IMR-90 (cell line): ENCODE measurements at regions not wholly inside any gene's neighbourhood (a gene's known extent, or its start where the extent isn't known, plus 50 kb on each side); places are given as distances from the start of the nearest gene placed in this dataset.

Source experiments
- ATAC-seq: fragments of 200-7000 bp; cut with Tn5 transposase; 2 replicates; pipeline ENCODE4 v1.9.1; 2020; ENCODE audit warnings: low read depth, mild to moderate bottlenecking, moderate library complexity
- BruUV-seq: library from RNA; stranded (reverse); fragments of 400-500 nt; replicated peaks from 2 replicates; lab custom pipeline; 2021; lab: Mats Ljungman, UMichigan
- CTCF ChIA-PET: fragments of 300-600 bp; formaldehyde crosslinking; extraction: SDS; loops from one replicate; lab custom pipeline; 2021; ENCODE audit warnings: antibody characterized with exemption; lab: Yijun Ruan, JAX
- POLR2A ChIA-PET: fragments of 300-600 bp; sonication (Branson Sonifier 250); formaldehyde crosslinking; loops from one replicate; lab custom pipeline; 2022; ENCODE audit warnings: antibody characterized with exemption; ENCODE audit not compliant: unreplicated experiment; lab: Charles Lee
- DNase-seq: peaks from one replicate; pipeline ENCODE4 v3.0.0; 2013
- H2AFZ ChIP-seq: replicated peaks from 2 replicates; pipeline ENCODE3; 2013; ENCODE audit warnings: low read length, mild to moderate bottlenecking; ENCODE audit not compliant: poor library complexity
- H2AK5ac ChIP-seq: 2 replicates; pipeline ENCODE4 v1.6.1; 2013; ENCODE audit warnings: low read depth, low read length, inconsistent platforms
- H2AK9ac ChIP-seq: replicated peaks from 2 replicates; pipeline ENCODE3; 2013; ENCODE audit warnings: mild to moderate bottlenecking, low read depth, low read length, moderate library complexity; ENCODE audit not compliant: poor library complexity
- H2BK120ac ChIP-seq: 2 replicates; pipeline ENCODE4 v1.6.1; 2013; ENCODE audit warnings: low read depth, low read length, inconsistent platforms
- H2BK15ac ChIP-seq: 3 replicates; pipeline ENCODE4 v1.6.1; 2013; ENCODE audit warnings: low read depth, low read length, inconsistent platforms
- H2BK20ac ChIP-seq: 2 replicates; pipeline ENCODE4 v1.6.1; 2013; ENCODE audit warnings: low read depth, mild to moderate bottlenecking, inconsistent platforms, low read length, moderate library complexity
- H2BK5ac ChIP-seq: 2 replicates; pipeline ENCODE4 v1.6.1; 2013; ENCODE audit warnings: mild to moderate bottlenecking, low read depth, low read length, inconsistent platforms; ENCODE audit not compliant: poor library complexity, severe bottlenecking
- H3K14ac ChIP-seq: replicated peaks from 2 replicates; pipeline ENCODE4 v1.6.1; 2013; ENCODE audit warnings: low read depth, low read length, inconsistent platforms
- H3K18ac ChIP-seq: 2 replicates; pipeline ENCODE4 v1.6.1; 2013; ENCODE audit warnings: low read depth, low read length, control low read depth
- H3K23ac ChIP-seq: 2 replicates; pipeline ENCODE4 v1.6.1; 2013; ENCODE audit warnings: low read depth, low read length, inconsistent platforms
- H3K27ac ChIP-seq: 2 replicates; pipeline ENCODE4 v1.5.1; 2013; ENCODE audit warnings: mild to moderate bottlenecking, control low read depth, low read length; ENCODE audit not compliant: insufficient read depth
- H3K27me3 ChIP-seq: 2 replicates; pipeline ENCODE4 v1.6.1; 2013; ENCODE audit warnings: low read length; ENCODE audit not compliant: control insufficient read depth, insufficient read depth
- H3K36me3 ChIP-seq: 2 replicates; pipeline ENCODE4 v1.6.1; 2013; ENCODE audit warnings: low read length, mixed read lengths; ENCODE audit not compliant: control insufficient read depth, insufficient read depth
- H3K4ac ChIP-seq: 2 replicates; pipeline ENCODE4 v1.6.1; 2013; ENCODE audit warnings: low read depth, low read length, inconsistent platforms
- H3K4me1 ChIP-seq: 2 replicates; pipeline ENCODE4 v1.6.1; 2013; ENCODE audit warnings: low read length, mixed read lengths; ENCODE audit not compliant: control insufficient read depth, insufficient read depth
- H3K4me2 ChIP-seq: 2 replicates; pipeline ENCODE4 v1.6.1; 2013; ENCODE audit warnings: low read depth, mild to moderate bottlenecking, control low read depth, low read length, moderate library complexity
- H3K4me3 ChIP-seq: 2 replicates; pipeline ENCODE4 v1.5.1; 2013; ENCODE audit warnings: low read depth, mild to moderate bottlenecking, control low read depth, low read length, moderate library complexity; ENCODE audit not compliant: insufficient read depth
- H3K56ac ChIP-seq: 2 replicates; pipeline ENCODE4 v1.6.1; 2013; ENCODE audit warnings: low read length, inconsistent platforms; ENCODE audit not compliant: insufficient read depth; ENCODE audit errors: extremely low read depth
- H3K79me1 ChIP-seq, 2 experiments: 2 replicates each; pipeline ENCODE4 v1.6.1; 2013; ENCODE audit warnings: low read length in 2 of 2, inconsistent platforms in 1 of 2, low read depth in 1 of 2
- H3K9ac ChIP-seq: 2 replicates; pipeline ENCODE4 v1.6.1; 2013; ENCODE audit warnings: low read depth, low read length, control low read depth
- H3K9me1 ChIP-seq: 2 replicates; pipeline ENCODE4 v1.6.1; 2013; ENCODE audit warnings: low read length, inconsistent platforms; ENCODE audit not compliant: insufficient read depth
- H3K9me3 ChIP-seq: 2 replicates; pipeline ENCODE4 v1.6.1; 2013; ENCODE audit warnings: low read length; ENCODE audit not compliant: control insufficient read depth, insufficient read depth
- H4K20me1 ChIP-seq: 2 replicates; pipeline ENCODE4 v1.6.1; 2013; ENCODE audit warnings: low read length, inconsistent platforms; ENCODE audit not compliant: insufficient read depth
- H4K5ac ChIP-seq: 2 replicates; pipeline ENCODE4 v1.6.1; 2013; ENCODE audit warnings: mild to moderate bottlenecking, low read depth, low read length, control low read depth
- H4K8ac ChIP-seq, 2 experiments: 2 replicates each; pipeline ENCODE4 v1.6.1; 2013; ENCODE audit warnings: low read depth in 2 of 2, low read length in 2 of 2, control low read depth in 1 of 2, inconsistent platforms in 1 of 2
- H4K91ac ChIP-seq: 2 replicates; pipeline ENCODE4 v1.6.1; 2013; ENCODE audit warnings: low read depth, low read length, inconsistent platforms; ENCODE audit not compliant: insufficient read depth
- BHLHE40 ChIP-seq: fragments of 150-350 bp; IDR thresholded peaks from 2 replicates; pipeline ENCODE4 v1.6.1; 2016; ENCODE audit warnings: mild to moderate bottlenecking, low read depth, low read length
- CEBPB ChIP-seq: IDR thresholded peaks from 2 replicates; pipeline ENCODE4 v1.6.1; 2012; ENCODE audit warnings: low read depth, low read length, improper control_type of control experiment
- CHD1 ChIP-seq: IDR thresholded peaks from 2 replicates; pipeline ENCODE4 v1.6.1; 2012; ENCODE audit warnings: low read depth, low read length, improper control_type of control experiment
- ELK1 ChIP-seq: fragments of 150-350 bp; IDR thresholded peaks from 2 replicates; pipeline ENCODE4 v1.6.1; 2016; ENCODE audit warnings: low read depth, mild to moderate bottlenecking, low read length, moderate library complexity, borderline replicate concordance
- FOS ChIP-seq: fragments of 150-350 bp; IDR thresholded peaks from 2 replicates; pipeline ENCODE4 v1.6.1; 2016; ENCODE audit warnings: low read depth, low read length
- MAFK ChIP-seq: IDR thresholded peaks from 2 replicates; pipeline ENCODE4 v1.6.1; 2012; ENCODE audit warnings: low read depth, low read length, improper control_type of control experiment
- MAZ ChIP-seq: IDR thresholded peaks from 2 replicates; pipeline ENCODE4 v1.6.1; 2012; ENCODE audit warnings: low read depth, mild to moderate bottlenecking, low read length, improper control_type of control experiment, moderate library complexity, borderline replicate concordance
- MXI1 ChIP-seq: IDR thresholded peaks from 2 replicates; pipeline ENCODE4 v1.6.1; 2012; ENCODE audit warnings: low read depth, mild to moderate bottlenecking, low read length, moderate library complexity, borderline replicate concordance
- NFE2L2 ChIP-seq: fragments of 150-350 bp; IDR thresholded peaks from 2 replicates; pipeline ENCODE4 v1.6.1; 2016; ENCODE audit warnings: low read depth, mild to moderate bottlenecking, low read length
- POLR2A ChIP-seq: IDR thresholded peaks from 2 replicates; pipeline ENCODE4 v1.6.1; 2012; ENCODE audit warnings: mild to moderate bottlenecking, low read depth, low read length
- RCOR1 ChIP-seq: IDR thresholded peaks from 2 replicates; pipeline ENCODE4 v1.6.1; 2012; ENCODE audit warnings: mild to moderate bottlenecking, low read length, improper control_type of control experiment; ENCODE audit not compliant: insufficient replicate concordance
- RFX5 ChIP-seq: IDR thresholded peaks from 2 replicates; pipeline ENCODE4 v1.8.0; 2012; ENCODE audit warnings: low read depth, mild to moderate bottlenecking, low read length, moderate library complexity
- SMC3 ChIP-seq: fragments of 150-350 bp; IDR thresholded peaks from 2 replicates; pipeline ENCODE4 v1.6.1; 2016; ENCODE audit warnings: low read depth, mild to moderate bottlenecking, antibody characterized with exemption, low read length, moderate library complexity
- USF2 ChIP-seq: fragments of 150-350 bp; IDR thresholded peaks from 2 replicates; pipeline ENCODE4 v1.6.1; 2017; ENCODE audit warnings: mild to moderate bottlenecking, antibody characterized with exemption, low read length, low read depth
- WGBS, 2 experiments: methylation state at CpG; one replicate each; pipeline versions ENCODE4 v1.1.5 to v1.1.7; 2013; ENCODE audit warnings: missing lambda C conversion rate in 2 of 2; ENCODE audit not compliant: insufficient read length in 1 of 2; ENCODE audit errors: extremely low coverage in 2 of 2; 5-methylcytosine and 5-hydroxymethylcytosine counted together
- dilution Hi-C: fragments of 300-500 bp; cut with HindIII; formaldehyde crosslinking; loops from one replicate; pipeline ENCODE4 v1.14.3; 2018; ENCODE audit warnings: low sequenced_read_pairs; ENCODE audit not compliant: unreplicated experiment
- in situ Hi-C: fragments of 300-500 bp; cut with MboI; formaldehyde crosslinking; loops from 3 replicates; pipeline ENCODE4 v1.14.3; 2019; ENCODE audit warnings: low sequenced_read_pairs, inconsistent platforms, mixed read lengths
- intact Hi-C: fragments of 100-400 bp; cut with micrococcal nuclease; formaldehyde crosslinking; loops from 2 replicates; pipeline ENCODE4 v1.10.0; 2022
- TF ChIP-seq, protein P1 (sequence below): conservative IDR thresholded peaks from 2 replicates; pipeline ENCODE4 v1.5.1; 2012; ENCODE audit warnings: mild to moderate bottlenecking, low read depth, low read length, improper control_type of control experiment

DNA sequence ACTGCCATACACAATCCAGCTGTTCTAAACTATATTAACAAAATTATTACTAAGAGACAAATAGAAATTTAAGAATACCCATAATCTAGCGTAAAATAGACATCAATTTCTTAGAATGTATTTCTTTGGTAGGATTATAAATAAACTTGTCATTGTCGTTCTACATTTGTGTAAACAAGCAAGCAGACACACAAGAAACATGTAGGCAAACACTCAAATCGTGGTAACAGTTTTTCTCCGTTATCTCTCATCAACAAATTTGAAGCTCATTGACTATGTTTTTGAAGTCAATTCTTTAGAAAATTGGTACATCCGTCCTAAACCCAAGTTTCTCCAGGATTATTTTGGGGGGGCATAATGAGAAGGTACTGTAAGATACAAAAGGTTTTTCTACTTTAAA is 832.2 kb downstream of the DTWD2 start:
- Histone ChIP-seq H3K4me3 (no peak overlapping the region), H2BK15ac (no peak overlapping the region), H3K9ac (no peak overlapping the region), H3K79me1 (no peaks in the 10 kb centered on the region), H4K5ac (no peak overlapping the region), H3K27ac (no peak overlapping the region), H3K36me3 (no peaks in the 10 kb centered on the region), H3K9me3 (no peaks in the 10 kb centered on the region; the same call in 1 of the 2 replicates), H3K56ac (no peak overlapping the region), H2BK20ac (no peak overlapping the region), H4K91ac (no peak overlapping the region), H3K4me1 (no peaks in the 10 kb centered on the region), H2AK5ac (no peak overlapping the region), H3K18ac (no peak overlapping the region), H3K14ac (no peak overlapping the region), H4K20me1 (no peaks in the 10 kb centered on the region), H2AFZ (no peak overlapping the region), H2BK5ac (no peak overlapping the region), H2BK120ac (no peak overlapping the region), H4K8ac (no peak overlapping the region), H2AK9ac (no peak overlapping the region), H3K4me2 (no peak overlapping the region), H3K27me3 (no peaks in the 10 kb centered on the region), H3K23ac (no peak overlapping the region), H3K9me1 (no peaks in the 10 kb centered on the region), H3K4ac (no peak overlapping the region)
- ChIA-PET POLR2A (no interaction called here), CTCF (no interaction called here)
- no peak for ATAC-seq
- no CpG with 5 or more reads among the region's 5 CpGs for WGBS, 2 experiments
- BruUV-seq, result no TSS peak
- in situ Hi-C loops (no loop called here), dilution Hi-C loops (no loop called here), intact Hi-C loops (no loop called here)
- TF ChIP-seq CHD1, result no peak
- no peak for TF ChIP-seq MXI1
- TF ChIP-seq POLR2A, result no peak
- TF ChIP-seq BHLHE40, result no peak
- no peak for TF ChIP-seq SMC3
- TF ChIP-seq RFX5, result no peak
- no peak for TF ChIP-seq RCOR1
- TF ChIP-seq, protein P1, sequence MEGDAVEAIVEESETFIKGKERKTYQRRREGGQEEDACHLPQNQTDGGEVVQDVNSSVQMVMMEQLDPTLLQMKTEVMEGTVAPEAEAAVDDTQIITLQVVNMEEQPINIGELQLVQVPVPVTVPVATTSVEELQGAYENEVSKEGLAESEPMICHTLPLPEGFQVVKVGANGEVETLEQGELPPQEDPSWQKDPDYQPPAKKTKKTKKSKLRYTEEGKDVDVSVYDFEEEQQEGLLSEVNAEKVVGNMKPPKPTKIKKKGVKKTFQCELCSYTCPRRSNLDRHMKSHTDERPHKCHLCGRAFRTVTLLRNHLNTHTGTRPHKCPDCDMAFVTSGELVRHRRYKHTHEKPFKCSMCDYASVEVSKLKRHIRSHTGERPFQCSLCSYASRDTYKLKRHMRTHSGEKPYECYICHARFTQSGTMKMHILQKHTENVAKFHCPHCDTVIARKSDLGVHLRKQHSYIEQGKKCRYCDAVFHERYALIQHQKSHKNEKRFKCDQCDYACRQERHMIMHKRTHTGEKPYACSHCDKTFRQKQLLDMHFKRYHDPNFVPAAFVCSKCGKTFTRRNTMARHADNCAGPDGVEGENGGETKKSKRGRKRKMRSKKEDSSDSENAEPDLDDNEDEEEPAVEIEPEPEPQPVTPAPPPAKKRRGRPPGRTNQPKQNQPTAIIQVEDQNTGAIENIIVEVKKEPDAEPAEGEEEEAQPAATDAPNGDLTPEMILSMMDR, result no peak
- TF ChIP-seq CEBPB, result no peak
- no peak for TF ChIP-seq FOS
- TF ChIP-seq MAZ, result no peak
- TF ChIP-seq NFE2L2, result no peak
- no peak for TF ChIP-seq ELK1
- no peak for TF ChIP-seq USF2
- no peak for TF ChIP-seq MAFK
- no peak for DNase-seq
